ENCODE measurements at regions not wholly inside any gene's neighbourhood (a gene's known extent, or its start where the extent isn't known, plus 50 kb on each side); places are given as distances from the start of the nearest gene placed in this dataset.
"Not testable (repeated sequence)": the region's sequence is repeated elsewhere in the genome, so short reads cannot be mapped to it uniquely, and the experiment has no call there.

DNA sequence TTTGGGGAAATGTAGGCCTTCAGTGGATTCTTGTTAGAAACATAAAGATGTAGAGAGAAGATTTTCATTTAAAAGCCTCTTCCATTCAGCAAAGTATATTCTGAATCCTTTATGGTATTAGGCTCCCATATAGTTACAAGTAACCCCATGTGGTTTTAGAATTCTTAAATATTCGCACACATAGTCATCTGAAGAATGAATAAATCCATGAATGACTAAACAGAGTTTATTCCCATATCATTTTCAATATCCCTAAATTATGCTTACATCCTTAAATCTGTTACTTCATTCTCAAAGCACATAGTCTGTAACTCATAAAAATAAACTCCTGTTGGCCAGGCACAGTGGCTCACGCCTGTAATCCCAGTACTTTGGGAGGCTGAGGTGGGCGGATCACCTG is 962.1 kb downstream of the KCNJ18 start:
- TF ChIP-seq JUND (IDR thresholded peaks at IDR 0.05; ENCODE audit: low read depth): no peak
- DNase-seq (ENCODE audit: low read depth in 1 of 2, low spot score in 1 of 2): no peak
- in situ Hi-C loops (cut with HindIII; ENCODE audit: low pct_unique_long_range_greater_than_20kb, low sequenced_read_pairs): no loop called here

GRCh38 chr17:22669721-22670120 is 977.4 kb downstream of the KCNJ18 start:
- in situ Hi-C loops (cut with HindIII; ENCODE audit: low pct_unique_long_range_greater_than_20kb, low sequenced_read_pairs): no loop called here
- no peak for TF ChIP-seq JUND (IDR thresholded peaks at IDR 0.05; ENCODE audit: low read depth)
- DNase-seq (ENCODE audit: low read depth in 1 of 2, low spot score in 1 of 2): no peak

GRCh38 chr17:22671110-22671509 is 978.8 kb downstream of the KCNJ18 start:
- in situ Hi-C loops (cut with HindIII; ENCODE audit: low pct_unique_long_range_greater_than_20kb, low sequenced_read_pairs): no loop called here
- DNase-seq (ENCODE audit: low read depth in 1 of 2, low spot score in 1 of 2): no peak
- no peak for TF ChIP-seq JUND (IDR thresholded peaks at IDR 0.05; ENCODE audit: low read depth)

GRCh38 chr17:22692066-22692805 is 999.9 kb downstream of the KCNJ18 start:
- DNase-seq (ENCODE audit: low read depth in 1 of 2, low spot score in 1 of 2): peak in 1 of 2 experiments; percentile 29
- no peak for TF ChIP-seq JUND (IDR thresholded peaks at IDR 0.05; ENCODE audit: low read depth)
- in situ Hi-C loops (cut with HindIII; ENCODE audit: low pct_unique_long_range_greater_than_20kb, low sequenced_read_pairs): no loop called here

DNA sequence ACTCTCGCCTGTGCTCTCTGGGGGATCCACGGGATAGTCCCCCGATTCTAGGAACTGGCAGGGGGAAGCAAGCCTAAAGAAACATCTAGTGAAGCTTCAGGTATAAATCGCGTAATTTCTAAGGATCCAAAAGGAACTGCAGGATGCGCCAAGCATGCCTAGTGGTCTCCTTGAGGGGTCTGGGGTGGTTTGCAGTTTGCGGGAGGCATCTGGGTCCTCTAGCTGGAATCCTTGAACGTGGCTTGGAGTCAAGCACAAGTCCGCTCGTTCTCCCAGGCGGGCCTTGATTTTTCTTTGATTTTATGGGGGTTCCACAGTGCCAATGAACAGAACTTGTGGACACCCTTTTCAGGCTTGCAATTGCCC is 1000.5 kb downstream of the KCNJ18 start:
- no peak for DNase-seq (ENCODE audit: low read depth in 1 of 2, low spot score in 1 of 2)
- in situ Hi-C loops (cut with HindIII; ENCODE audit: low pct_unique_long_range_greater_than_20kb, low sequenced_read_pairs): no loop called here
- TF ChIP-seq JUND (IDR thresholded peaks at IDR 0.05; ENCODE audit: low read depth): no peak

GRCh38 chr17:22694362-22695227 is 1002.3 kb downstream of the KCNJ18 start:
- TF ChIP-seq JUND (IDR thresholded peaks at IDR 0.05; ENCODE audit: low read depth): no peak
- DNase-seq (ENCODE audit: low read depth in 1 of 2, low spot score in 1 of 2): peak in 1 of 2 experiments; percentile 19
- in situ Hi-C loops (cut with HindIII; ENCODE audit: low pct_unique_long_range_greater_than_20kb, low sequenced_read_pairs): no loop called here

DNA sequence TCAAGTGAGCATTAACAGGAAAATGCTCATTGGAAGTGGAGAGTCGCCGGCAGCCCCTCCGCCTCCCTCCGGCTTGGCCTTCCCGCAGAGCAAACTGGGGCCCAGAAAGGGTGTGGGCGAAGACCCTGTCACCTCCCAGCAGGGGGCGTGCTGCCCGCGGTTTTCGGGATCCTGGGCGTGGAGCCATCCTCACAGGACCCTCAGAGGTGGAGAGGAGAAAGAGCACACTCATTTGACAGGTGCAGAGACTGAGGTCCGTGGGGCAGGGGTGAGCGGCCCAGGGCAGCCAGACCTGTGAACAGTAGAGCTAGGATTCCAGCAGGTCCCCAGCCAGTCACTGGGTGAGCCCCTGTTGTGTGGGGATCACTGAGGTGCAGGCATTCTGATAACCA is 1002.9 kb downstream of the KCNJ18 start:
- DNase-seq (ENCODE audit: low read depth in 1 of 2, low spot score in 1 of 2): no peak
- TF ChIP-seq JUND (IDR thresholded peaks at IDR 0.05; ENCODE audit: low read depth): no peak
- in situ Hi-C loops (cut with HindIII; ENCODE audit: low pct_unique_long_range_greater_than_20kb, low sequenced_read_pairs): no loop called here

DNA sequence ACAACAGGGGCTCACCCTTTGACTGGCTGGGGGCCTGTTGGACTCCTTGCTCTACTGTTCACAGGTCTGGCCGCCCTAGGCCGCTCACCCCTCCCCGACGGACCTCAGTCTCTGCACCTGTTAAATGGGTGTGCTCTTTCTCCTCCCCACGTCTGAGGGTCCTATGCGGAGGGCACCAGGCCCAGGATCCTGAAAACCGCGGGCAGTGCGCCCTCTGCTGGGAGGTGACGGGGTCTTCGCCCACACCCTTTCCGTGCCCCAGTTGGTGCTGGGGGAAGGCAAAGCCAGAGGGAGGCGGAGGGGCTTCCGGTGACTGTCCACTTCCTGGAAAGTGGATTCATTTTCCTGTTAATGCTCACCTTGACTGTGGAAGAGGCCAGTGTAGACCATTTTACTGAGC is 1010.9 kb downstream of the KCNJ18 start:
- TF ChIP-seq JUND (IDR thresholded peaks at IDR 0.05; ENCODE audit: low read depth): no peak
- DNase-seq (ENCODE audit: low read depth in 1 of 2, low spot score in 1 of 2): peak in 1 of 2 experiments; percentile 25
- in situ Hi-C loops (cut with HindIII; ENCODE audit: low pct_unique_long_range_greater_than_20kb, low sequenced_read_pairs): no loop called here

DNA sequence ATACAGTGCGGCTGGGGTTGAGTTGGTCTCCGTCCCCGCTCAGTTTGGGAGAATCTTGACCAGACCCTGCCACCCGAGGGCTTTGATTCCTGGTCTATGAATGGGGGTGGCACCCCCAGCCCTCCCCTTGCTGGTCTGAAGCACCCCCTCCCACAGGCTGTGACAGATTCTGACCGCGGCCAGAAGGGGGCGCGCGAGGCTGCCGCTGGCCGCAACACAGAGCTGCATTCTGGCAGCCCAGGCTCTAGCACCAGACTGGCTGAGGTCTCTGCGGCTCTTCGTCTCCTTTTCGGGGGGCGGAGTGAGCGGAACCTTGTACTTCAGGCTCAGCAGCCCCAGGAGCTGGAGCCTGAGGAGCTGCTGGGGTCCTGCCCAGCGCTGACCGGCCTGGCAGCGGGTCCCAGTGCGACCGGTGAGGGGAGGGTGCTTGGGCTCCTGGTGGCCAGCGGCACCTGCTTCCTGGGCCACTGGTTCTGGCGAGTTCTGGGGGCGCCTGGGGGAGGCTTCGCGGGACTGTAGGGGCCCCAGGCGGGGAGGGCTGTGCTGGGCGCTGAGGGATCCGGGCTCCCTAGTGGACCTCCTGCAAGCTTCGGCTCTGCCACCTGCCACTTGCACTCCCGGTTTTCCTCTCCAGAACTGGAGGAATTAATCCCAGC is 1011.6 kb downstream of the KCNJ18 start:
- in situ Hi-C loops (cut with HindIII; ENCODE audit: low pct_unique_long_range_greater_than_20kb, low sequenced_read_pairs): no loop called here
- peak; percentile 54 to 68 for DNase-seq (ENCODE audit: low read depth in 1 of 2, low spot score in 1 of 2)
- no peak for TF ChIP-seq JUND (IDR thresholded peaks at IDR 0.05; ENCODE audit: low read depth)

DNA sequence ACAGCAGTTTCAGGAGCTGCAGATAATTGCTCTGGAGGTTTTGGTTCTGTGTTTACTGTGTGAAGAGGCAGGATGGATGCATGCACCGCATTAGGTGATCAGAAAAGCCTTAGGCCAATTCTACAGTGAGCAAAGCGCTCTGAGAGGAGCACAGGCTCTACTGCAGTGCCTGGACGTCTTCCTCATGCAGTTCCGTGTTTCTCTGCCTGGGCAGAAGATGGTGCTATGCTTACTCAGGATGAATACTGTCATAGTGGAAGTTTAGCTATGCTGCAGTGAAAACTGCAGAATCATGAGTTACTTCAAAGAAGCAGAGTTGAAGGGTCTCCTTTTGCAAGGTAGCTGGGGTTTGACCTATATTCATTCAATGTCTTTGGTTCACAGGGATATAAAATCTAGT is 1012.4 kb downstream of the KCNJ18 start:
- in situ Hi-C loops (cut with HindIII; ENCODE audit: low pct_unique_long_range_greater_than_20kb, low sequenced_read_pairs): no loop called here
- no peak for TF ChIP-seq JUND (IDR thresholded peaks at IDR 0.05; ENCODE audit: low read depth)
- peak; percentile 48 to 55 for DNase-seq (ENCODE audit: low read depth in 1 of 2, low spot score in 1 of 2)

DNA sequence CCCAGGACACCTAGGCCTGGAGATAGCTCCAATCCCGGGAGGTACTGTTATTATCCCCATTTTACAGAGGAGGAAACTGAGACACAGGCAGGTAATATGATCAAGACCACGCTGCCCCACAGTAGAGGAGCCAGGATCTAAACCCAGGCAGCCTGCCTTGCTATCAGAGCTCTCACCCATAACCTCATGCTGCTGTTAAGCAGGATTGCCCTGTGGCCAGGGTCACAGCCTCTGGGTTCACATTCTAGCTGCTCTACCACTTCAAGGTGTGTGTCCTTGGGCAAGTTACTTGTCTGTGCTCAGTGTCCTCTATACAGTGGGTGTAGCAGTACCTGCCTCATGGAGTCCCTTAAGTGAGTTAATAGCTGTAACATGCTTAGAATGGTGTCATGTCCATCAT is 1015.3 kb downstream of the KCNJ18 start:
- no peak for TF ChIP-seq JUND (IDR thresholded peaks at IDR 0.05; ENCODE audit: low read depth)
- in situ Hi-C loops (cut with HindIII; ENCODE audit: low pct_unique_long_range_greater_than_20kb, low sequenced_read_pairs): no loop called here
- DNase-seq (ENCODE audit: low read depth in 1 of 2, low spot score in 1 of 2): no peak

DNA sequence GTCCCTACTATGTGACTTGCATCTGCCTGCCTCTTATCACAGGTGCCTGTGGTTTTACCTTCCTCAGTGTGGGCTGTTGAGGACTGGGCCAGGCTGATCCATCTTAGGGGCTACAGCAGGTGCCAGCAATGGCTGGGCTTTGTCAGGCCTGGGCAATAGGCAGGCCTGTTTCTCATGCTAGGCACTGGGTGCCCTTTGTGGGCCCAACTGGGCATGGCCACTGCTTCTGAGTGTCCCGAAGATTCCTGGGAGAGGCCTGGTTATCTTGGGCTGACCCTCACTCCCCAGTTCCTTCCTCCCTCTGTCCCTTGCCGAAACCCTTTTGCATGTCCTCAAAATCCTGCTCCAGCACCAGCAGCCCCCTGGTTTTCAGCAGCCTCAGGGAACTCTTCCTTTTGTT is 1024.9 kb downstream of the KCNJ18 start:
- in situ Hi-C loops (cut with HindIII; ENCODE audit: low pct_unique_long_range_greater_than_20kb, low sequenced_read_pairs): no loop called here
- DNase-seq (ENCODE audit: low read depth in 1 of 2, low spot score in 1 of 2): no peak
- no peak for TF ChIP-seq JUND (IDR thresholded peaks at IDR 0.05; ENCODE audit: low read depth)

- in situ Hi-C loops (cut with HindIII; ENCODE audit: low pct_unique_long_range_greater_than_20kb, low sequenced_read_pairs): no loop called here
- no peak for DNase-seq (ENCODE audit: low read depth in 1 of 2, low spot score in 1 of 2)
- TF ChIP-seq JUND (IDR thresholded peaks at IDR 0.05; ENCODE audit: low read depth): no peak
Observed at GRCh38 chr17:22718689-22719088, 1026.4 kb downstream of the KCNJ18 start.

DNA sequence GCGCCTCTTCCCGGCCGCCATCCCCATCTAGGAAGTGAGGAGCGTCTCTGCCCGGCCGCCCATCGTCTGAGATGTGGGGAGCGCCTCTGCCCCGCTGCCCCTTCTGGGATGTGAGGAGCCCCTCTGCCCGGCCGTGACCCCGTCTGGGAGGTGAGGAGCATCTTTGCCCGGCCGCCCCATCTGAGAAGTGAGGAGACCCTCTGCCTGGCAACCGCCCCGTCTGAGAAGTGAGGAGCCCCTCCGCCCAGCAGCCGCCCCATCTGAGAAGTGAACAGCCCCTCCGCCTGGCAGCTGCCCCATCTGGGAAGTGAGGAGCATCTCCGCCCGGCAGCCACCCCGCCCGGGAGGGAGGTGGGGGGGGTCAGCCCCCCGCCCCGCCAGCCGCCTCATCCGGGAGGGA is 1048.7 kb downstream of the KCNJ18 start:
- DNase-seq (ENCODE audit: low read depth in 1 of 2, low spot score in 1 of 2); in situ Hi-C loops (cut with HindIII; ENCODE audit: low pct_unique_long_range_greater_than_20kb, low sequenced_read_pairs): not testable (repeated sequence)
